Mammary epithelial cell (primary cell): ENCODE measurements at regions not wholly inside any gene's neighbourhood (a gene's known extent, or its start where the extent isn't known, plus 50 kb on each side); places are given as distances from the start of the nearest gene placed in this dataset.

Experiments used
- EZH2 ChIP-seq: IDR thresholded peaks from 2 replicates; pipeline ENCODE4 v1.6.1; 2012; ENCODE audit warnings: low read length, inconsistent platforms, borderline replicate concordance
- TF ChIP-seq, protein P1 (sequence below), 2 donors: IDR thresholded peaks in 1 of 2; conservative IDR thresholded peaks in 1 of 2; 2 replicates each; pipeline ENCODE4 v1.5.1; 2011 to 2012; ENCODE audit warnings: inconsistent platforms in 2 of 2, low read length in 2 of 2, mild to moderate bottlenecking in 2 of 2, control low read depth in 1 of 2, low read depth in 1 of 2; ENCODE audit not compliant: insufficient read depth in 1 of 2; ENCODE audit errors: extremely low read depth in 1 of 2

DNA sequence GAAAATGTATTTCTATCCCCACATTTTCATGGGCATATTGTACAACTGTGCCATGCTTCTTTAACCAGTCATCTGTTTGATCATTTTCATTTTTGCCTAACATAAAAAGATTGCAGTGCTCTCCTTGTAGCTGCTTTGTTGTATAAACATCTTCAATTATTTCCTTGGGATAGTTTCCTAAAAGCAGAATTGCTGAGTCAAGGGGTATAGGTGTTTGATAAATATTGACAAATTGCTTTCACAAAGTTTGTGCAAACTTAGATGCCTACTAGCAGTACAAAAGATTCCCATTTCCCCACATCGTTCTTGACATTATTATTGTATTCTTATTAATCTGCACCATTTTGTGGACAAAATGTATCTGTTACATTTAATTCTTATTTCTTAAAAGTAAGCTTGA, 479.6 kb downstream of the FBXO15 start:
- TF ChIP-seq, protein P1, sequence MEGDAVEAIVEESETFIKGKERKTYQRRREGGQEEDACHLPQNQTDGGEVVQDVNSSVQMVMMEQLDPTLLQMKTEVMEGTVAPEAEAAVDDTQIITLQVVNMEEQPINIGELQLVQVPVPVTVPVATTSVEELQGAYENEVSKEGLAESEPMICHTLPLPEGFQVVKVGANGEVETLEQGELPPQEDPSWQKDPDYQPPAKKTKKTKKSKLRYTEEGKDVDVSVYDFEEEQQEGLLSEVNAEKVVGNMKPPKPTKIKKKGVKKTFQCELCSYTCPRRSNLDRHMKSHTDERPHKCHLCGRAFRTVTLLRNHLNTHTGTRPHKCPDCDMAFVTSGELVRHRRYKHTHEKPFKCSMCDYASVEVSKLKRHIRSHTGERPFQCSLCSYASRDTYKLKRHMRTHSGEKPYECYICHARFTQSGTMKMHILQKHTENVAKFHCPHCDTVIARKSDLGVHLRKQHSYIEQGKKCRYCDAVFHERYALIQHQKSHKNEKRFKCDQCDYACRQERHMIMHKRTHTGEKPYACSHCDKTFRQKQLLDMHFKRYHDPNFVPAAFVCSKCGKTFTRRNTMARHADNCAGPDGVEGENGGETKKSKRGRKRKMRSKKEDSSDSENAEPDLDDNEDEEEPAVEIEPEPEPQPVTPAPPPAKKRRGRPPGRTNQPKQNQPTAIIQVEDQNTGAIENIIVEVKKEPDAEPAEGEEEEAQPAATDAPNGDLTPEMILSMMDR (conservative IDR thresholded peaks at IDR 0.05 in 1 of 2, IDR thresholded peaks at IDR 0.05 in 1 of 2; ENCODE audit: extremely low read depth in 1 of 2, insufficient read depth in 1 of 2, low read depth in 1 of 2, low read length in 2 of 2), result no peak
- no peak for TF ChIP-seq EZH2
